ENCODE measurements at regions not wholly inside any gene's neighbourhood (a gene's known extent, or its start where the extent isn't known, plus 50 kb on each side); places are given as distances from the start of the nearest gene placed in this dataset.

DNA sequence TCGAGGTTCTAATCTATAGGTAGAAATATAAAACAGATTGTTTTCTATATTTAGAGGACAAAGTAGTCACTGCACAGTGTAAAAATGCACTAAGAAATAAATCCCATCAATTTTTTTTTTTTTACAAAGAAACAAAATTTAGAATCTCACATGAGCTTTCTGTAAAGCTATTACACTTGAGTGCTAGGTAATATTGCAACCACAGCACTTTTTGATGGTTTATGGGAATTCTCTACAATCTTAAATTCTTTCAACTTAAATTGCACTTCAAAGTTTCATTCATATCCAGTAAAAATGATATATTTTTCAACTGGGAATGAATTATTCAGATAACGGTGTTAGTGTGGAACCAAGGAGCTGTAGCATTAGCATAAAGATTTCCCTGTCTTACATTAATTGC, 1035.4 kb downstream of the SQOR start:
- no peak for ATAC-seq
- Mint-ChIP-seq H3K4me3 (no peak overlapping the region), H3K27me3 (no peaks in the 10 kb centered on the region), H3K9me3 (no peaks in the 10 kb centered on the region), H3K4me1 (no peaks in the 10 kb centered on the region), H3K27ac (no peak overlapping the region)
- no peak for DNase-seq

DNA sequence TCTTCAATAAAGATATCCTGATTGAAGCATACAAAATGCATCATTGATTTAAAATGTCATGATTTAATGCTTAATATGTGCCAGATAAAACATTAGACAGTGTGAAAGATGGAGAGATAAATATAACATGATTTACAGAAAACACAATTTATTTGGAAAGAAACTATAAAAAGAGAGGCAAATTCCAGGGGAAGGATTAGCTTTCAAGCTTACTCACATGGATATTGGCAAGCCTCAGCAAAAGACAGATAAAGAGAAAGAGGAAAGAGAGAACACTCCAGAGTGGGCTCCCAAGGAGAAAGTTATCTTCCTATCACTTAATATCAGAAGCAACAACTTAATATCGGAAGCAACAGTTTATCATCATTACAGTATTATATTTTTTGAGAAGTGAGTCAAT, 1036.5 kb downstream of the SQOR start:
- Mint-ChIP-seq H3K4me3 (no peak overlapping the region), H3K4me1 (no peaks in the 10 kb centered on the region), H3K27me3 (no peaks in the 10 kb centered on the region), H3K27ac (no peak overlapping the region), H3K9me3 (no peaks in the 10 kb centered on the region)
- ATAC-seq (no peak), DNase-seq (no peak)

DNA sequence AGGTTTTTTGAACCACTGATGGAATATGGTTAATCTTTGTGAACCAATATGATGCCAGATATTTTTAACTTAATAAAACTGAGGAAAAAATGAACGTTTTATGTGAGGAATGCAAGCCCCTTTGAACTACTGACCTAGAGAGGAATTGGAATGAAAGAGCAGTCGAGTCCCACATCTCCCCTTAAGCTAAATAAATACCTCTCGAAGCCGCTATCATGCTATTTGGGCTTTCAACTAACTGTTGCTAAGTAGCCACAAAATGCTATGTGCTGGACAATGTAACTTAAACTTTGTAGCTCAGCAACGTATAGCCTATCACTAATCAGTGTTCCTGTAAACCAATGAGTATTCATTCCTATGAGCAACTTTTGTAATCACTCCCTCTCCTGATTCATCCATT, 1037.2 kb downstream of the SQOR start:
- no peaks in the 10 kb centered on the region for H3K9me3 Mint-ChIP-seq

GRCh38 chr15:46676233-46677206, 1040.8 kb upstream of the SEMA6D start:
- Mint-ChIP-seq H3K4me3 (no peak overlapping the region), H3K27me3 (no peaks in the 10 kb centered on the region), H3K4me1 (no peaks in the 10 kb centered on the region), H3K27ac (no peak overlapping the region), H3K9me3 (no peaks in the 10 kb centered on the region)
- DNase-seq (no peak), ATAC-seq (no peak)

More for the DNA sequence above, 1037.2 kb downstream of the SQOR start:
- ATAC-seq = no peak
- Mint-ChIP-seq H3K4me1 (no peaks in the 10 kb centered on the region), H3K27me3 (no peaks in the 10 kb centered on the region), H3K27ac (no peak overlapping the region), H3K4me3 (no peak overlapping the region)
- no peak for DNase-seq

DNA sequence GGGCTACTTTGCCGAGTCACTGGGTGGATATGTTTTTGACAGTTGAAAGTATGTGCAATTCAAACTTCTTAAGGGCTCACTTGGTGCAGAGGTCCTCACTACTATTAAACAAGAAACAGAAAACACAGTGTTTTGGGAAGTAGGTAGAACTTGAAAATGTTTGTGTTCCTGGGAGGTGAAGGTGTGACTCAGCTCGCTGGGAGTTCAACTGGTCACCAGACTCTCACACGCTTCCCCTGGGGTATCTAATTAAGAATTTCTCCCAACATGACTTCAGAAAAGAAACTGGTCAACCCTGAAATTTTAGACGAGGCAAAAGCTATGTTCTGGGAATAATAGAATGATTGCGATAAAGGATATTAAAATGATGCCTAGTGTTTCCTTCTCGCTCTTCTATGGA, 1039.8 kb upstream of the SEMA6D start:
- DNase-seq (no peak), ATAC-seq (no peak)
- H3K27me3 Mint-ChIP-seq = no peaks in the 10 kb centered on the region
- no peaks in the 10 kb centered on the region for H3K9me3 Mint-ChIP-seq
- H3K4me3 Mint-ChIP-seq = no peak overlapping the region
- H3K4me1 Mint-ChIP-seq = no peaks in the 10 kb centered on the region
- H3K27ac Mint-ChIP-seq = no peak overlapping the region

- Mint-ChIP-seq H3K27me3 (no peaks in the 10 kb centered on the region), H3K9me3 (no peaks in the 10 kb centered on the region), H3K27ac (no peak overlapping the region), H3K4me3 (no peak overlapping the region), H3K4me1 (no peaks in the 10 kb centered on the region)
- ATAC-seq (no peak), DNase-seq (no peak)
These were observed 1035.4 kb upstream of the SEMA6D start for GRCh38 chr15:46681901-46682300.

- DNase-seq = no peak
- H3K4me1 Mint-ChIP-seq = no peaks in the 10 kb centered on the region
- no peaks in the 10 kb centered on the region for H3K27me3 Mint-ChIP-seq
- ATAC-seq = no peak
- no peaks in the 10 kb centered on the region for H3K9me3 Mint-ChIP-seq
- H3K4me3 Mint-ChIP-seq = no peak overlapping the region
- no peak overlapping the region for H3K27ac Mint-ChIP-seq
These were observed 1034.1 kb upstream of the SEMA6D start for GRCh38 chr15:46682969-46683791.

- H3K9me3 Mint-ChIP-seq = peaks cover 0 to 1% of the 10 kb centered on the region in 2 donors
These were observed 1032.2 kb upstream of the SEMA6D start for GRCh38 chr15:46685096-46685495.

GRCh38 chr15:46685681-46686080, 1031.6 kb upstream of the SEMA6D start:
- Mint-ChIP-seq H3K27ac (no peak overlapping the region), H3K4me1 (no peaks in the 10 kb centered on the region), H3K27me3 (no peaks in the 10 kb centered on the region), H3K9me3 (peaks cover 0 to 6% of the 10 kb centered on the region in 2 donors), H3K4me3 (no peak overlapping the region)
- DNase-seq = no peak
- ATAC-seq = no peak

More at GRCh38 chr15:46685096-46685495, 1032.2 kb upstream of the SEMA6D start:
- ATAC-seq (no peak), DNase-seq (no peak)
- Mint-ChIP-seq H3K27me3 (no peaks in the 10 kb centered on the region), H3K4me1 (no peaks in the 10 kb centered on the region), H3K27ac (no peak overlapping the region), H3K4me3 (no peak overlapping the region)

DNA sequence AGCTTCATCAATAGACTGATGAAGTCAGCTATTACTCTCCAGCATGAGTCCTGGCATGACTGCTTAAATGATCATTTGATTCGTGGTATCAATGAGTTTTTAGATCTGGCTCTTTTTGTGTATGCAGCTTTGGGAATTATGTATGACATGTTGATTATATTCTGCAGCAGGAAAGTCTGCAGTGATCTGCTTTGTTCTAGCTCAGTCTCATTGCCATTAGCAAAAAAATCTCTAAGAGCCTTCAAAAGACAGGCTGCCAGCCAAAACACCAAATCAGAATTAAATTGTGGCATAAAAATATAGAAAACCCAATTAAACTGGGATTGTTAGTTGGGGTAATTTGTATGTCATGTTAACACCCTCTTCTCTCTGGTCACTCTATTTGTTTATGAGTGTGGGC, 1021.0 kb upstream of the SEMA6D start:
- H3K9me3 Mint-ChIP-seq = no peaks in the 10 kb centered on the region
- ATAC-seq (no peak), DNase-seq (no peak)
- H3K4me3 Mint-ChIP-seq = no peak overlapping the region
- no peaks in the 10 kb centered on the region for H3K27me3 Mint-ChIP-seq
- H3K4me1 Mint-ChIP-seq = no peaks in the 10 kb centered on the region
- no peak overlapping the region for H3K27ac Mint-ChIP-seq

GRCh38 chr15:46701346-46701745, 1016.0 kb upstream of the SEMA6D start:
- H3K4me1 Mint-ChIP-seq = no peaks in the 10 kb centered on the region
- H3K27me3 Mint-ChIP-seq = no peaks in the 10 kb centered on the region
- H3K4me3 Mint-ChIP-seq = no peak overlapping the region
- ATAC-seq (no peak), DNase-seq (no peak)
- no peak overlapping the region for H3K27ac Mint-ChIP-seq
- peaks cover 11 to 16% of the 10 kb centered on the region in 2 donors for H3K9me3 Mint-ChIP-seq

DNA sequence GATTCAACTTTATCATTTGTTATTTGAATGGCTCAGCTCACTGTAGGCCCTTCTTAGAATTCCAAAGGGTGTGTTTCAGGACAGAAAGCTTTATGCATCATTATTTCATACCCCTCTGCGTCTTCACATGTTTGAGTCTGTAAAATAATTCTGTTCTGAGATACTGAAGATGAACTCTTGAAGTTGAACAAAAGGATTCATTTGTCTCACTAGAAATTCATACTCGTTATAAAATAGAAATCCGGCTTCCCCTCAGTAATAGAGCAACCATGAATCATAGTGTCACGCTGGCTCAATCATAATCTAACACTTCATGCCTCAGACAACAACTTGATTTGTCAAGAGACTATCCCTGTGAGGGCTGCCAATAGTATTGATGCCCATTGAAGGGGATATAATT, 1015.4 kb upstream of the SEMA6D start:
- H3K4me3 Mint-ChIP-seq = no peak overlapping the region
- no peak for ATAC-seq

DNA sequence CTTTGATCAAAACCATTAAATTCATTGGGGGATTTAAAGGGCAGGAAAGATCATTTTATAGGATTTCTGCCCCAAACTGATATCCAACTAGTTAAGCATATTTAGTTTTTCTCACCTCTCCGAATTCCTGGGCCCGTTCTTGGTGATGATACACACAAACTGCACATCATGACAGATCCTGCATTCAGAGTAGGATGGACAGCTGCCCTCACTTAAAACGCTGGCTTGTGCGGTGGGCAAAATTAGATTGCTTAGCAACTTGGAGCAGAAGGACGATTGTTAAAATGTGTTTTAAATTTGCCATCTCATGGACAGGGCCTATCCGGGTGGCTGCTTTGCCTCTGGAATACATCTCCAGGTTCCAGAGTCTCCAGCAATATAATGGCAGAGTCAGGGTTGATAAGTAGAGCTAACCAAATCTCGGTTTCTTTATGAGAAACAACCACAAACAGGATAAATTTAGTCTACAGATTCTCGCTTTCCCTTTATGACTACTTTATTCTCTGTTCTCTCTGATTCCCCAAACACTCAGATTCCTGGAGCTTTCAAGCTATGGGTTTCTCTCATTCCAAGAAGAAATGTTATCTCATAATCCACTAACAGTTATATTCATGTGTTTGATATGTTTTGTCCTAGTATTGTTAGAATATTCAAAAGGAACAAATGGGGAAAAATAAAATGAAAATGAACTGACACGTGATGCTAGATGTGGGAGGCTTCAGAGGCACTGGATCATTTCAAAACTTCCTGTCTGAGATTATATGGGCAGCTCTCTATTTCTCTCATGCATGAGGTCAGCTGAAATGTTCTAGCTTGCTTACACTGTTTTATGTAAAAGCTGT, 1014.1 kb upstream of the SEMA6D start:
- ATAC-seq = no peak
- Mint-ChIP-seq H3K27ac (no peak overlapping the region), H3K27me3 (no peaks in the 10 kb centered on the region), H3K9me3 (peaks cover 16 to 18% of the 10 kb centered on the region in 2 donors), H3K4me1 (no peaks in the 10 kb centered on the region), H3K4me3 (no peak overlapping the region)
- no peak for DNase-seq

More for the DNA sequence above, 1015.4 kb upstream of the SEMA6D start:
- no peak overlapping the region for H3K27ac Mint-ChIP-seq
- H3K27me3 Mint-ChIP-seq = no peaks in the 10 kb centered on the region
- no peak for DNase-seq
- H3K9me3 Mint-ChIP-seq = peaks cover 11 to 16% of the 10 kb centered on the region in 2 donors
- no peaks in the 10 kb centered on the region for H3K4me1 Mint-ChIP-seq

DNA sequence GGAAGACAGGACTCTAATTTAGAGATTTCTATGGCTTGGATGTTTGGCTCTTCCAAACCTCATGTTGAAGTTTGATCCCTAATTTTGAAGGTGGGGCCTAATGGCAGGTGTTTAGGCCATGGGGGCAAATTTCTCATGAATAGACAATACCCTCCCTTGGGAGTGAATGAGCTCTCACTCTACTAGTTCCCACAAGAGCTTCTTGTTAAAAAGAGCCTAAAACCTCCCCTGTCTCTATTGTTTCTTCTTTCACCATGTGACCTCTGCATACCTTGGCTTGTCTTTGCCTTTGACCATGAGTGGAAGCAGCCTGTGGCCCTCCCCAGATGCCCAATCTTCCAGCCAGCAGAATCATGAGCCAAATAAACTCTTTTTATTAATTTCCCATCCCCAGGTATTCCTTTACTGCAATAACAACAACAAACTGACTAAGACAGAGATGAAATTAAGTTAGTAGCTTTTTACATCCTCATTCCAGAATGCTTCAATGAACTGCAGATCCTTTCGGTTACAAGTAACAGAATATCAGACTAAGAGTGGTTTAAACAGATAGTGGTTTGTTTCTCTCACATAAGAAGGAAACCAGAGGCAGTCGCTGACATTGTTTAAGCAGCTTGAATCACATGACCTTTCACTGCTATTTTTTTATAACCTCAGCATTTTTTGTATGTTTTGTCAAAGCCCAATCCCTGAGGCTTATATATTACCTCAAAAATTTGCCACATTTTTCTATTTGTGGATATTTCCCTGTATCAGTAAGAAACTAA, 1013.3 kb upstream of the SEMA6D start:
- H3K27ac Mint-ChIP-seq = no peak overlapping the region
- DNase-seq = no peak
- H3K27me3 Mint-ChIP-seq = no peaks in the 10 kb centered on the region
- H3K4me3 Mint-ChIP-seq = no peak overlapping the region
- ATAC-seq = no peak
- H3K4me1 Mint-ChIP-seq = no peaks in the 10 kb centered on the region
- peaks cover 19 to 23% of the 10 kb centered on the region in 2 donors for H3K9me3 Mint-ChIP-seq

DNA sequence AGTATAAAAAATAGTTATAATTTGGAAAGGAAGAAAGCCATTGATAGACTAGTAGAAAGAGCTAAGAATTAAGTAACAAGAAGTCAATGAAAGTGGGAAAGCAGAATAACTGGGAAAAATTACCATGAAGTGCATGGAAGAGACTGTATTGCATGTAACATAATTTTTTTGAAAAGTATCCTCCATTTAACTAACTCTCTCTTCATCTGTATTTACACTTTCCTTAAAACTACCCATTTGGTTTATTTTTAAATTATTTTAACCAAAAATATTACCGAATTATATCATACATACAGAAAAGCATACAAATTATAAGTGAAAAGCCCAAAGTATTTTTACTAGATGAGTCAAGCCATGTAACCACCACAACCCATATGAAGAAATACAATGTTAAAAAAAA, 1009.9 kb upstream of the SEMA6D start:
- Mint-ChIP-seq H3K27me3 (no peaks in the 10 kb centered on the region), H3K27ac (no peak overlapping the region), H3K9me3 (peaks cover 19 to 23% of the 10 kb centered on the region in 2 donors), H3K4me3 (no peak overlapping the region), H3K4me1 (no peaks in the 10 kb centered on the region)
- DNase-seq (no peak), ATAC-seq (no peak)

Measured in stimulated activated naive CD8-positive, alpha-beta T cell treated with anti-CD3 and anti-CD28 coated beads, Interleukin-15, amount 100 ng/mL, for 72 hours (primary cell).